IPS-NIHi7 (cell line): ENCODE measurements at regions not wholly inside any gene's neighbourhood (a gene's known extent, or its start where the extent isn't known, plus 50 kb on each side); places are given as distances from the start of the nearest gene placed in this dataset.

Experiments used
- DNase-seq: peaks from one replicate; pipeline ENCODE4 v3.0.0; 2012; ENCODE audit warnings: mixed read lengths; ENCODE audit errors: extremely low spot score

DNA sequence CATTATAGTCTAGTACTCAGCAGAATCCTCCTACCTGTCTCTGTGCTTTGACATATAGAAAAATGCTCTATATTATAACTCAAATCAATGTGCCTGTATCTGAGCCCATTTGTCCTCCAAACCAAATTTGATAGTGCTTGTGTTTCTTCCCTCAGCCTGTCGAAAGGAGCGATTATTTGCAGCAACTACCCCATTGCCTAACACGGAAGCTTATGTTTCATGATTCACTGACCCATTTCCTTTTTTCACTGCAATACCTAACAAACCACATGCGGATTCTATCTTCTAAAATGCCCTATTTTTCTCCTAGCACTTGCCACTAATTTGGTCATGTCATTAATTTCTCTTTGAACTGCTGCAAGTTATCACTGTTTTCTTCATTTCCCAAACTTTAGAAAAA is 1220.6 kb upstream of the CADM2 start:
- no peak for DNase-seq

DNA sequence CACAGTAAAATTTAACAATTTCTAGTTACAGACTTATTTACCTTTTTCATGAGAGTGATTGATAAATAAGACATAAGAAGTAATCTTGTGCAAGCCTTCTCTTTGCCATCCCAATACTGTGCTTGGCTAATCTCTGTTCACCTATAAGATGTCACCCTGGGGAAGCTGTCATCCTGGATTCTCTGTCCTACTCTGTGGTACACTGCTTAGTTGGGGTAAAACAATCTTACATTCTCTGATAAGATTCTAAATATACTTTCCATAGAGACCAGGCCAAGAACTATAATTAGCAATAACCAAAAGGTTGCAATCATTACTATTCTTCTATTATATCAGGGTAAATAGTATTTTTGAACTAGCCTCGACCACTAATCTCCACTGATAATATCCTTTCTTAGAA is 1218.3 kb upstream of the CADM2 start:
- no peak for DNase-seq

DNA sequence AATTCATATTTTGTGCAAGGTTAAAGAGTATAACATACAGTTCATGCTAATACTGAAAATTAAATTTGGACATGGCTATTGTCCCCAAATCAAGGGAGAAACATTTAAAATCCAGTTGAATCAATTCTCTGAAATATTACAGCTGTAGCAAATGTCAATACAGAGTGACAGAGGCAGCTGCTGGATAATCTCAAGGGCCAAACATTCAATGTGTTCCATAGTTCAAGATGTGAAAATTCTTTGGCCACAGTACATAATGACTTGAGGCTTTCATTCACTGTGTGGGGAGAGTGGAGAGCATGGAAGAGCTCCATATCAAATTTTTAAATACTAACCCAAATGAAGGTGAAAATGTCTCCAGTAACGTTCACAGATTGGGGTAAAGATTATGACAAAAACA is 1192.8 kb upstream of the CADM2 start:
- DNase-seq, result no peak

DNA sequence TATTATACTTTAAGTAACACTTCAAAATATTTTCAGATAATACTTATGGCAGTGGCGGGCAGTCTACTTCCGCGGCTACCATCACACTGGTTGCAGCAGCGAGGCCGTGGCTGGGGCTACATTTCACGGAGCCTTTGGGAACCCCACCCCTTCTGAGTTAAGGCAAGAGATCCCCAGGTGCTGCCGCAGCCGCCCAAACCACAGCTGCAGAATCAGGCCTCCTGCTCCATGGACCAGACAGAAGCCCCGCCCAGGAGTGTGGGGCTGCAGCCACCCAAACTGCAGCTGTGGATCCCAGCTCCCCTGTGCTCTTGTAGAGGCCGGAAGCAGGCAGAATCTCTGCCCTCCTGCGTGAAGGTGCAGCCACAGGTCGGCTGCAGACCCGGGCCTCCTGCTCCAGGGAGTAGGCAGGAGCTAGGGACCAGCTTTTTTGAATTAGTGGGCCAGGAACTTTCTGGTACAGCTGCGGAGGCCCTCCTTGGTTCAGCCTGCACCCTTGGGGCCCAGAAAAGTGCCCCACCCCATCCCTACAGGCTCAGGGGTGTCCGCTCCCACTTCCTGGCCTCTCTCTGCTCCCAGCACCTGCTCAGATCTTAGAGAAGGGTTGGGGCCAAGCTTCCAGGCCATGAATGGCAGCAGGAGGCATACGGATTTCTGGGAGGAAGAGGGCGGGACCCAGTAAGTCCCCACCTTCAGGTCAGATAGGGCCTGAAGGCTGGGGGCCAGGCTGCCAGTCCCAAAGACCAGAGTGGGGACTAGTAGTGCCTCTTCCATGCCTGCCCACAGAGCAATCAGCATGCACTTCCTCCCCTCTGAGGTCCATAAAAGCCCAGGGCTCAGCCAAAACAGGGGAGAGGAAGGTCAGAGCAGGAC is 1188.8 kb upstream of the CADM2 start:
- DNase-seq, result no peak

DNA sequence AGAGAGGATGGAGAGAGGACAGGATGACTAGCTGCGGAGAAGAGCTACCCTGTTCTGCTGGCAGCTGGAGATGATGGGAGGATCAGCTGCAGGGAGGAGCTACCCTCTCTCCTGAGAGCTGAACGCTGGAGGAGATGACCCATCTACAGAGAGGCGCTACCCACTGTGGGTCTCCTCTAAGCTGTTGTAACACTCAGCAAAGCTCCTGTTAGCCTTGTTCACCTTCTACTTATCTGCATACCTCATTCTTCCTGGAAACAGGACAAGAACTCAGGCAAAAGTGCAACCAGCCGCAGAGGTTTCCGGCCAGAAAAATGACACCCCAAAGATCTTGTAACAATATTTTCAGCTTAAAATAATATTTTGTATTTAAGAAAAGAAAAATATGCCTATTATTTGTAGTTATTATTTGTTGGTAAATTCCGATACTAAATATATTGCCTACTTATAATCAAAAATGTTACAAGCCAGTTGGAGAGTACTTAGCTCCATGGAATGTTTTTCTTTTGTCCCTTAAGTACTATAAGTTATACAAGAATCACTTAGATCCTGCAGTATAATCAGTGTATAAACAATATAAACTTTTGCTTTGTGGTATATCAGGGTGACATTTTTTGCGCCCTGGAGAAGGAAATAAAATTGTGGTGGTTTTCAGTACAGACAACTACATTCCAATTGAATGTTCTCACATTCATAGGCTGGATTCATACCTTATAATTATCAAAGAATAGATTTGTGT is 1188.0 kb upstream of the CADM2 start:
- no peak for DNase-seq

DNA sequence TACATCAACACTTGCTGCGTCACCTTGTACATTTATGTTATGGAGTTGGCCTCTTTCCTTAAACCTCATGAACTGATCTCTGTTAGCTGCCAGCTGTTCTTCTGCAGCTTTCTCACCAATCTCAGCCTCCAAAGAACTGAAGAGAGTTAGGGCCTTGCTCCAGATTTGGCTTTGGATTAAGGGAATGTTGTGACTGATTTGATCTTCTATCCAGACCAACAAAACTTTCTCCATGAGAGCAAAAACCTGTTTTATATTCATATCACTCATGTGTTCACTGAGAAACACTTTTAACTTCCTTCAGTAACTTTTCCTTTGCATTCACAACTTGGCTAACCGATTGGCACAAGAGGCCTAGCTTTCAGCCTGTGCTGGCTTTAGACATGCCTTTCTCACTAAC is 1156.0 kb upstream of the CADM2 start:
- DNase-seq, result no peak

DNA sequence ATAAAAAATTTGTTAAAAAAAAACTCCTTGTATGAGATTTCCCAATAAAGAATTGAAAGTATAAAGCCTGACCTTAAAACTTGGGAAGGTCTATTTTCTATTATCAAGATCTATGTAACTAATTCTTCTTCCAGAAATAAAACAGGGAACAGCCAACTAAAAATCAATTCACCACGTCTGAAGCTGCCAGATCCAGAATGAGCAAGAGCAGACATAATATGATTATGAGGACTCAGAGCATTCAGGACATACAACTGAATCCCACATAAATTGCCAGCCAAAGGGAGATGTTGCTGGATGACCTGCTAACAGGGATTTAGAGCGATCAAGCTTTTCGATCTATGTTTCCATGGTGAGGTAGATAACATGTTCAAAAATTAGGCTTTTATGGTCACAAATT is 1151.3 kb upstream of the CADM2 start:
- no peak for DNase-seq

DNA sequence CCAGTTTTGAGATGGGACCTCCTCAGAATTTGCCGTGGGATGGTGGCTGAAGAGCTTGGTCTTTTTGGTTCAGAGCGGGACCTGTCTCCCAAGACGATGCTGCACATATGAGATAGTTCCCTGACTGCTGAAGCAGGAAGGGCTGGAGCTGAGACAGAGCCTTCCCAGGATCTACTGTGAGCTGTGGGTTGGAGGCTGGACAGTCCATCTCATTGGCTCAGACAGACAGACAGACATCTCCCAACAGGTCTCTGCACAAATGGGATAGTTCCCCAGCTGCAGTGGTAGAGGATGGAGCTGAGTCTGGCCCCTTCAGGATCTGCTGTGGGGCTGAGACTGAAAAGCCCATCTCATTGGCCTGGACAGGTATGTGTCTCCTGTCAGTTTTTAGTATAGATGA is 1145.6 kb upstream of the CADM2 start:
- DNase-seq, result no peak

DNA sequence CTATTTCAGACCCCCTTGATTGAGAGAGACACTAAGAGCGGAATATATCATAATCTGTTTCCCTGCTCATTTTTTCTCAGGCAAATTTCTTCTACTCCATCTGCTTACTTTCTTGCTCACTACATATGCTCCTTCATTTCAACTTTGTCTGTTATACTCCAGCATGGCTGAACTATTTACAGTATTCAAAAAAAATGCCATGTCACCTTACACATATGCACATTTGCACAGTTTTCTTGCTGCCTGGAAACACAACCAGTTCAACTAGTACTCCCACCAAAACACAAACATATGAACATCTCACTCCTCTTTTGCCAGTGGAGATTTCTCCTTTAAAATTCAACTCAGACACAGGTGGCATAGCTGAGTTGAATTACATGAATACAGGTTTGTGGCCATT is 1142.1 kb upstream of the CADM2 start:
- DNase-seq, result no peak

DNA sequence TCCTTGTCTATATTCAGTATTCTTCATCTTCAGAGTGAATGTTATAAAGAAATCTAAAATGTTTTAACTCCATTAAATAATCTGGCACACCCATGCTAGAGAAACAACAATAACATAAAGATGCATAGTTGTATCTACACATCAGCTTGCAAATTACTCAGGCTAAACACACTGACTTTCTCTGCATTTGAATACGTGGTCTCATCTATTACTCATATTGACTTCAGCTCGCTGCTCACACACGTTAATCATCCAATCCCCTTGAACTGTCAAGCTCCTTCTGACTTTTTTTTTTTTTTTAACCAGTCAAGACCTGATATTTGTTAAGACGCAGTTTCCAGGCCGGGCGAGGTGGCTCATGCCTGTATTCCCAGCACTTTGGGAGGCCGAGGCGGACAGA is 1137.3 kb upstream of the CADM2 start:
- no peak for DNase-seq

DNA sequence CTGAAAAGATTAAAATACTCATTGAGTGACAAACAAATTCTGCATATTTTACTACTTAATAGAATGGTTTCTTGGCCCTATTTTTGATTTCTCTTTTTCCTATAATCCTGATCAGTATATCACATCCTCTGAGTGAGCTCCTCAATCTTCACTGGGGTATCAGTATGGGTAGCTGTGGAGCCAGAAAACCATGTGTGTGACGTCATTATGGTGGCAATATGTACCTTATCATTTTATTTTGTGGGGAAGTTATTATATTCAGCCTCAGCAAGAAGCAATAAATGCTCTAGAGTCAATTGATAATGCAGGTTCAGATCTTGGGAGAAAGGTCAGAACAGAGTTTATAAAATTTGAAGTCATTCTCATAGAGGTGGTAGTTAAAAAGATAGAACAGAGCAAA is 1135.7 kb upstream of the CADM2 start:
- DNase-seq, result no peak

DNA sequence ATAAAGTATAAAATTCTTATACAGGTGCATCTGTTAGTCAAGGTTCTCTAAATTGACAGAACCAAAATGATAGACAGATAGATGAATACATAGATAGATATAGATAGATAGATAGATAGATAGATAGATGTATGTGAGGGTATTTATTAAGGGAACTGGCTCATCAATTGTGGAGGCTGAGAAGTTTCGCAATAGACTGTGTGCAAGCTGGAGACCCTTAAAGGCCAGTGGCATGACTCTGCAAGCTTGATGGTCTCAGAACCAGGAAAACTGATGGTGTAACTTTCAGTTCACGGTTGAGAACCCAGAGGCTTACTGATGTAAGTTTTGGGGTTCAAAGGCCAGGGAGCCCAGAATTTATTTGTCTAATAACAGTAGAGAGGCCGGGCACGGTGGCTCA is 1123.7 kb upstream of the CADM2 start:
- no peak for DNase-seq

DNA sequence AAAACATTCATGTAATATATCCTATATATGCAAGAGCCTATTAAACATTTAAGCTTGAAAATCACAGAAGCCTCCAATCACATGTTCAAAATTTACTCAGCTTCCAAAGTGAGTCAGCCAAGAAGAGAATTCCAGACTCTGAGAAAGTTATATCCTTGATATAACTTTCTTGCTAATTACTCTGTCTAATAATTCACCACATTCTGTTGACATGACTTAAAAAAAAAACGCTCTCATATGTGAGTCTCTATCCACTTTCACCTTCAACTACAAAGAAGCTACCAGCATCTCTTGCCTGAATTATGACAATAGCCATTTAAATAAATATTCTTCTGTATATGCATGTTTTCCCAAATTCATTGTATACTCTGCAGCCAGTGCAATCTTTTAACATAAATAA is 1116.3 kb upstream of the CADM2 start:
- no peak for DNase-seq

DNA sequence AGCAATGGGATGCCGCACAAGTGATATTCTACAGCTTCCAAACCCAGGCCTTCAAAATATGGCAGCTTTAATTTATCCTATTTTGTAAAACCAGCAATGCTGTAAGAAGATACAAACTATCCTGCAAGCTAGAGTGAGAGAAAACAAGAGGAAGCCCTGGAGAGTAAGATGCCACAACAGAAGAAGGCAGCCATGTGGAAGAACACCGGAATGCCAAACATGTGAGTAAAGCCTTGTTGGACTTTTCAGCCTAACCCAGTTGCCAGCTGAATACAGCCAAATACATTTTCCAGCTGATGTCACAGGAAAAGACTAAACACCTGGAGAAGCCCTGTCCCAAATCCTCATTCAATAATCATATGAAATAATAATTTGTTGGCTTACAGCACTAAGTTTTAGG is 1115.1 kb upstream of the CADM2 start:
- DNase-seq, result no peak

DNA sequence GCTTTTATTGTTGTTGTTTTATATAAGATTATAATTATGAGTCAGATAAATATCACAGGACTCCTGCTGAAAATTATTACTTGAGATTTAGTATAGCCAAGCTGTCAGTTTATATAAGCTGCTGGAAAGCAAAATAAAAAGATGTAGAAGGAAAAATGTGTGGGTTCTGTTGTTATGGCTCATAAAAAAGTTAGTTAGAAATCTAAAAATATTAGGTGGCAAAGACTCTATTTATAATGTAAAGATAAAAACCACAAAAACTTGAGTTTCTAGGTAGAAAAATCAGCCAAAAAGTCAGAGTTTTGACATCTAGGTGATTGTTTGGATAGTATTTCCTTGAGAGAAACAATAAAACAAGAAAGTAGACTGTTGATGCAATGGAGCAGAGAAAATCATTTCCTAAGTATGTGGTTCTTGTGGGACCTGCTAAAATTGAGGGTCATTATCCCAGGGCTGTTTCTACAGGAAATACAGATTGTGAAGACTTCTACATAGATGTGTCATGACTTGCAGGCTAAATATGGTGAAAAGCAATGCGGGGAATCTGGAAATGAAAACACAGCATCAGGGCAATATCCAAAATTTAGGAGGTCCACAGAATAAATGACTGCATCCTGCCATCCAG is 1109.6 kb upstream of the CADM2 start:
- no peak for DNase-seq

DNA sequence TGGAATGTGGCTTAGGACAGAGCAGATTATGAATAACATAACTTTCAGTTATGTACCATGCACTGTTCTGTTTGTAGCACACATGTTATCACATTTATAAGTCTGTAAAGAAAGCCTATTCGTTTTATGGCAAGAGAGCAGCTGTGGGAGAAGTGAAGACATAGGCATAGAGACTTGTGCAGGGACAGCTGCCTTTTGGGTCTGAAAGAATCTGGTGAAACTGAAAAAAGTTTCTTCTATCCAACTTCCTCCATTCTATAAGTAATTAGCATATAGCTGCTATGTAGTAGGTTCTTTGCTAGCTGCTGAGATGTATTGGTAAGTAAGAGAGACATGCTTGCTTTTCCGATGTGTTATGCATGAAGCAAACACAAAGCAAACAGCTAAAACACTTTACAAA is 1095.4 kb upstream of the CADM2 start:
- no peak for DNase-seq

DNA sequence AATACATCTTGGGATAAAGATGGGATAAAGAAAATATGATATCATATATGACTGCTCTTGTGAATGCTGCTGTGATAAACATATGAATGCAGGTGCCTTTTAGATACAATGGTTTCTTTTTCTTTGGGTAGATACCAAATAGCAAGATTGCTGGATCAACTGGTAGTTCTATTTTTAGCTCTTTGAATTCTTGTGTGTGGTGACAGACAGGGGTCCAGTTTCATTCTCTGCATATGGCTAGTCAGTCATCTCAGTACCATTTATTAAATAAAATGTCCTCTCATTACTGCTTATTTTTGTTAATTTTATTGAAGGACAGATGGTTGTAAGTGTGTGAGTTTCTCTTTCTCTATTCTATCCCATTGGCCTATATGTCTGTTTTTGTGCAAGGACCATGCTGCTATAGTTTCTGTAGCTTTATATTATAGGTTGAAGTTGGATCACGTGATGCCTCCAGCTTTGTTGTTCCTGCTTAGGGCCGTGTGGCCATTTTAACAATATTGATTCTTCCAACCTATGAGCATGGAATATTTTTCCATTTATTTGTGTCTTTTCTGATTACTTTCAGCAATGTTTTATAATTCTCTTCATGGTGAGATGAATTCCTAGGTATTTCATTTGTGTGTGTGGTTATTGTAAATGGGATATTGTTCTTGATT is 1089.8 kb upstream of the CADM2 start:
- DNase-seq, result no peak

DNA sequence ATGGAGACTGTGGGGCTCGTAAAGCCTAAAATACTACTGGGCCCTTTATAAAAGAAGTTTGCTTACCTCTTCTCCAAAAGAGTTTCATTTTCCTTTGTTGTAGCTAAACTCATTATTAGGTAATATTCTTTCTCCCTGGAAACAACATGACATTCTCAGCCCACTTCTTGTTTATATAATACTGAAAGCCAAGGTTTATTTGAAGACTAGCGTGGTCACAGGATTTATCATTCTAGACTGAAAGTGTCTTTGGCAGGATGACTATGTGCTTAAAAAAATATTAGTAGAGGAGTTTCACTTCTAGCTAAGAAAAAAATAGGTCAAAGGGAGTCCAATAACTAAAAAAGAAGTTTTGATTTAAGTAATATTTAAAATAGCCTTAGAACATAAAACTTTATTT is 1085.2 kb upstream of the CADM2 start:
- DNase-seq, result no peak

DNA sequence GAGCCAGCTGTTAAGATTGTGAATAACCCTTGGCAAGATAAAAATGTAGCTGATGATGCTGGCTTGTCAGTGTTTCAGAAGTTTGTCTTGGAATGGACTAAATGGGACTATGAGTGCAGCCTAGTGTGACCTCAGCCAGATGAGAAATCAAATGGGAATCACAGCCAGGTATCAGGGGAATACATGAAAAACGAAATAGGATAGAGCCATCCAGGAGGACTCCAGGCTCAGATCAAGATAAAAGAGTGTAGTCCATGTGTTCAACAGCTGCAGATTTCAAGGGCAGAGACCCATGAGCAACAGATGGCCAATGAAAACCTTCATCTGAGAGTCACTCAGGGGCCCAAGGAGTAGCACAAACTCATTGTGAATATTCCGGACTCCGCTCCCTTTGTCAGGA is 1080.9 kb upstream of the CADM2 start:
- DNase-seq, result no peak

DNA sequence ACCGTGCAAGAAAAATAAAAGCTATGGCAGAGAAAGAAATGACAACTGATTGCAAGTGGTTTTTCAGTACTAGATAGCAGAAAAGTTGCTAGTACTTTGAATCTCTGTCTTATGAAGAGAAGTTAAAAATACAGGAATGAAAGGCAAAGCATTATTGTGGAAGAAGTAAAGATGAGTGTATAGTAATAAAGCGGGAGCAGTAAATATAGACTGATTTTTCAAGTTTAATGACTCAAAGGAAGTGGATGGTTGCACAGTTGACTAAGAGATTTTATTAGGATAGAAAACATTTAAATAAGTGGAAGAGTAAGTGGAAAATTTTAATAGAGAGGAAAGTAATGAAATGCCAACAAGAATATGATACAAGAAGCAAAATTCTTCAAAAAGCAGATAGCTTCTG is 1076.1 kb upstream of the CADM2 start:
- DNase-seq, result no peak

DNA sequence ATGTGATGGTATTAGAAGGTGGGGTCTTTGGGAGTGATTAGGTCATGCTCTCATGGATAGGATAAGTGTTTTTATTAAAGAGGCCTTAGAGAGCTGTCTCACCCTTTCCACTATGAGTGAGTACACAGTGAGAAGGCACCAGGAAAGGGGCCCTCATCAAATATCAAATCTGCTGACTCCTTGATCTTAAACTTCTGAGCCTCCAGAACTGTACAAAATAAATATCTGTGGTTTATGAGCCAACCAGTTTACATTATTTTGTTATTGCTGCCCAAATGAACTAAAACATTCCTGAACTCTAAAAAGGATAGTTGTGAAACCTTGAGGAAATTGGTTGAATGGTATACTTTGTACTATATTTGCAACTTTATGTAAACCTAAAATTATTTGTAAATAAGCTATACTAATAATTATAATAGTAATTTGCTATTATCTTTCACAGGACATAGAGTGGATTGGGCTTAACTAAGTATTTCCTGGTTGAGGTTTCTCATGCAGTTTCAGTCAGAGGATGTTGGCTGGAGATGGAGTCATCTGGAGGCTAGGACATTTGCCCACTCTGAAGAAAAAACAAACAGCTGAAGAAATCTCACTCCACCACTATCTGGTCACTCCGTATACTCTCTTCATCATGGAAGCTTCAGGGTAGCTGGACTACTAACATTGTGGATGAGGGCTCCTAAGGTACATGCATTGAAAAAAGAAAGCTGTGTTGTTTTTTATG is 1068.6 kb upstream of the CADM2 start:
- DNase-seq, result no peak

DNA sequence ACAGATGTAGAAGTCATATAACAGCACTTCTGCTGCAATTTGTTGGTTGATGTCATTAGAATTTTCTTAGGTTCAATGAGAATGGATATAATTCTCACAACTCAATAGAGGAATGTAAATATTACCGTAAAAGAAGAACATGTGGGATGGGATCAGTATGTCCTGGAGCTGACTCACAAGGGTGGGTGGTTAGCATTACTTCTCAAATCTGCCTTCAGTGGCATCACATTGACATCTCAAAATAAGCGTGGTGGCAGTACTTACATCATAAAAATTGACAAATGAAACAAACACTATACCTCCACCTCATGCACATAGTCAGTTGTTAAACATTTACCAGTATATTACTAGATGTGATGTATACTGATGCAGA is 1068.0 kb upstream of the CADM2 start:
- DNase-seq, result no peak
